HEK293 (cell line): ENCODE measurements at regions not wholly inside any gene's neighbourhood (a gene's known extent, or its start where the extent isn't known, plus 50 kb on each side); places are given as distances from the start of the nearest gene placed in this dataset.

Source experiments
- CTCF ChIA-PET: fragments of 350-600 bp; formaldehyde crosslinking; extraction: SDS; loops from one replicate; lab custom pipeline; 2021; ENCODE audit warnings: antibody characterized with exemption; lab: Yijun Ruan, JAX
- POLR2A ChIA-PET: fragments of 300-600 bp; formaldehyde crosslinking; extraction: SDS; loops from one replicate; lab custom pipeline; 2020; ENCODE audit warnings: antibody characterized with exemption, inconsistent platforms; lab: Yijun Ruan, JAX
- H3K27ac ChIP-seq: fragments of 200-500 bp; sonication (Bioruptor generic); 2 replicates; pipeline ENCODE4 v1.5.1; 2014; ENCODE audit warnings: low read depth, low read length, control low read depth, inconsistent platforms; ENCODE audit errors: extremely low read depth
- H3K36me3 ChIP-seq, 2 experiments: fragments of 200-500 bp in 1 of 2; sonication (Bioruptor generic) in 1 of 2; 1 replicate in 1 of 2; 2 replicates in 1 of 2; pipeline ENCODE4 v1.5.1; 2014 to 2017; ENCODE audit warnings: inconsistent platforms in 2 of 2, low read length in 2 of 2; ENCODE audit not compliant: control insufficient read depth in 2 of 2, insufficient read depth in 1 of 2
- H3K4me1 ChIP-seq: fragments of 200-500 bp; sonication (Bioruptor generic); 2 replicates; pipeline ENCODE4 v1.5.1; 2014; ENCODE audit warnings: mild to moderate bottlenecking, low read length, inconsistent platforms; ENCODE audit not compliant: control insufficient read depth, insufficient read depth
- H3K4me3 ChIP-seq: 2 replicates; pipeline ENCODE4 v1.5.1; 2011; ENCODE audit warnings: low read depth, mild to moderate bottlenecking, control low read depth, low read length, moderate library complexity
- H3K9me3 ChIP-seq: fragments of 200-500 bp; sonication (Bioruptor generic); 2 replicates; pipeline ENCODE4 v1.5.1; 2014; ENCODE audit warnings: low read depth, low read length, inconsistent platforms; ENCODE audit not compliant: control insufficient read depth, insufficient read depth
- GLIS1 ChIP-seq: fragments of 450-650 bp; formaldehyde crosslinking; IDR thresholded peaks from 2 replicates; pipeline ENCODE4 v1.5.1; 2016; ENCODE audit warnings: missing biosample characterization, missing genetic modification characterization
- GLIS2 ChIP-seq: fragments of 450-650 bp; formaldehyde crosslinking; IDR thresholded peaks from 2 replicates; pipeline ENCODE4 v1.5.1; 2016; ENCODE audit warnings: missing biosample characterization, missing genetic modification characterization
- KLF16 ChIP-seq: fragments of 450-650 bp; formaldehyde crosslinking; IDR thresholded peaks from 2 replicates; pipeline ENCODE4 v1.5.1; 2017; ENCODE audit warnings: missing biosample characterization, missing genetic modification characterization
- PRDM10 ChIP-seq: fragments of 450-650 bp; formaldehyde crosslinking; IDR thresholded peaks from 2 replicates; pipeline ENCODE4 v1.5.1; 2016; ENCODE audit warnings: missing biosample characterization, missing genetic modification characterization
- ZNF324 ChIP-seq: fragments of 450-650 bp; formaldehyde crosslinking; IDR thresholded peaks from 2 replicates; pipeline ENCODE4 v1.5.1; 2016; ENCODE audit warnings: missing biosample characterization, missing genetic modification characterization
- ZNF555 ChIP-seq: fragments of 450-650 bp; formaldehyde crosslinking; conservative IDR thresholded peaks from 2 replicates; pipeline ENCODE4 v1.5.1; 2017; ENCODE audit warnings: missing biosample characterization, mild to moderate bottlenecking, missing genetic modification characterization, inconsistent platforms
- ZNF585B ChIP-seq: fragments of 450-650 bp; formaldehyde crosslinking; IDR thresholded peaks from 2 replicates; pipeline ENCODE4 v1.5.1; 2016; ENCODE audit warnings: missing biosample characterization, missing genetic modification characterization

- Histone ChIP-seq H3K4me3 (no peak overlapping the region), H3K4me1 (no peaks in the 10 kb centered on the region), H3K36me3 (no peaks in the 10 kb centered on the region), H3K9me3 (no peaks in the 10 kb centered on the region; the same call in 1 of the 2 replicates), H3K27ac (no peak overlapping the region)
- CTCF ChIA-PET: interaction anchor here (12.7 kb wide), 1 partner anchor 14 kb away, joined by 92 read pairs; no protein-coding TSS in a partner anchor
- POLR2A ChIA-PET: no interaction called here
- TF ChIP-seq KLF16 (no peak), PRDM10 (tag by site-specific recombination) (no peak), ZNF324 (tag by site-specific recombination) (no peak), GLIS2 (tag by site-specific recombination) (no peak), ZNF555 (no peak)
These were observed 202.5 kb upstream of the CLINT1 start for GRCh38 chr5:158061451-158061850.

- Histone ChIP-seq H3K36me3 (no peaks in the 10 kb centered on the region), H3K4me1 (peaks cover 6% of the 10 kb centered on the region), H3K4me3 (no peak overlapping the region), H3K27ac (no peak overlapping the region), H3K9me3 (no peaks in the 10 kb centered on the region; the same call in 1 of the 2 replicates)
- ChIA-PET POLR2A (no interaction called here), CTCF (interaction anchor here (0.7 to 12.7 kb wide), 2 partner anchors 12 to 15 kb away, joined by 3 to 92 read pairs; no protein-coding TSS in a partner anchor)
- TF ChIP-seq ZNF585B (tag by site-specific recombination): no peak
These were observed 201.3 kb upstream of the CLINT1 start for GRCh38 chr5:158060212-158060611.

- CTCF ChIA-PET: interaction anchor here (0.6 to 12.7 kb wide), 3 partner anchors 17 to 780 kb away, joined by 3 to 92 read pairs (median 5); no protein-coding TSS in a partner anchor
- TF ChIP-seq PRDM10 (tag by site-specific recombination) (peak; percentile 63; the same call in 1 of the 2 replicates), GLIS1 (tag by site-specific recombination) (no peak)
- peaks cover 8% of the 10 kb centered on the region for H3K4me1 ChIP-seq
- no peaks in the 10 kb centered on the region for H3K36me3 ChIP-seq
- no peak overlapping the region for H3K4me3 ChIP-seq
- no peak overlapping the region for H3K27ac ChIP-seq
- H3K9me3 ChIP-seq: no peaks in the 10 kb centered on the region; the same call in 1 of the 2 replicates
- POLR2A ChIA-PET: no interaction called here
These were observed 199.5 kb upstream of the CLINT1 start for GRCh38 chr5:158058208-158059120.
